GM20000 (cell line): ENCODE measurements at regions not wholly inside any gene's neighbourhood (a gene's known extent, or its start where the extent isn't known, plus 50 kb on each side); places are given as distances from the start of the nearest gene placed in this dataset.

Source experiments
- DNase-seq: peaks from one replicate; pipeline ENCODE4 v3.0.0; 2012; ENCODE audit warnings: low spot score
- TF ChIP-seq, protein P1 (sequence below): IDR thresholded peaks from 2 replicates; pipeline ENCODE4 v1.5.1; 2012; ENCODE audit warnings: mild to moderate bottlenecking, control low read depth; ENCODE audit errors: extremely low read depth, missing control alignments

DNA sequence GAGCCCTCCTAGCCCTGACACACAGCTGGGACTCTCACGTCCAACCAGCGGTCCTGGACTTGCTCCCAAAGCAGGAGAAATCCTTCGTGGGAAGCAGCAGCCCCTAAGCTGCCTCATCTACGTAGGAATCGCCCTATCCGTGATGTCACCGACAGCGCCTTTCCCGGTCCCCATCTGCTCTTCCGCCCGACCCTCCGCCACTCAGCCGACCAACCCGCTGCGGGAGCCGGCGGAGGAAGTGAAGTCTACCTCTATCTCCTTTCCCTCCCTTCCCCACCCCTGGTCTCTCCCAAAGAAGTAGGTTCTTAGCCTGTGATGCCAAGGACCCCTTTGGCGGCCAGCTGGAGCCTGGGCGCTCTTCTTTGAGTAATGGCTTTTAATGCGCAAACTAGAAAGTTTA lies 272.1 kb downstream of the FAM72C start:
- TF ChIP-seq, protein P1, sequence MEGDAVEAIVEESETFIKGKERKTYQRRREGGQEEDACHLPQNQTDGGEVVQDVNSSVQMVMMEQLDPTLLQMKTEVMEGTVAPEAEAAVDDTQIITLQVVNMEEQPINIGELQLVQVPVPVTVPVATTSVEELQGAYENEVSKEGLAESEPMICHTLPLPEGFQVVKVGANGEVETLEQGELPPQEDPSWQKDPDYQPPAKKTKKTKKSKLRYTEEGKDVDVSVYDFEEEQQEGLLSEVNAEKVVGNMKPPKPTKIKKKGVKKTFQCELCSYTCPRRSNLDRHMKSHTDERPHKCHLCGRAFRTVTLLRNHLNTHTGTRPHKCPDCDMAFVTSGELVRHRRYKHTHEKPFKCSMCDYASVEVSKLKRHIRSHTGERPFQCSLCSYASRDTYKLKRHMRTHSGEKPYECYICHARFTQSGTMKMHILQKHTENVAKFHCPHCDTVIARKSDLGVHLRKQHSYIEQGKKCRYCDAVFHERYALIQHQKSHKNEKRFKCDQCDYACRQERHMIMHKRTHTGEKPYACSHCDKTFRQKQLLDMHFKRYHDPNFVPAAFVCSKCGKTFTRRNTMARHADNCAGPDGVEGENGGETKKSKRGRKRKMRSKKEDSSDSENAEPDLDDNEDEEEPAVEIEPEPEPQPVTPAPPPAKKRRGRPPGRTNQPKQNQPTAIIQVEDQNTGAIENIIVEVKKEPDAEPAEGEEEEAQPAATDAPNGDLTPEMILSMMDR = no peak
- DNase-seq = no peak

- TF ChIP-seq, protein P1 = no peak
- DNase-seq = no peak
Measured at GRCh38 chr1:143699115-143699514, 272.7 kb downstream of the FAM72C start.

- DNase-seq = no peak
- TF ChIP-seq, protein P1 = peak; percentile 24
Measured at GRCh38 chr1:143698016-143698415, 273.8 kb downstream of the FAM72C start.

DNA sequence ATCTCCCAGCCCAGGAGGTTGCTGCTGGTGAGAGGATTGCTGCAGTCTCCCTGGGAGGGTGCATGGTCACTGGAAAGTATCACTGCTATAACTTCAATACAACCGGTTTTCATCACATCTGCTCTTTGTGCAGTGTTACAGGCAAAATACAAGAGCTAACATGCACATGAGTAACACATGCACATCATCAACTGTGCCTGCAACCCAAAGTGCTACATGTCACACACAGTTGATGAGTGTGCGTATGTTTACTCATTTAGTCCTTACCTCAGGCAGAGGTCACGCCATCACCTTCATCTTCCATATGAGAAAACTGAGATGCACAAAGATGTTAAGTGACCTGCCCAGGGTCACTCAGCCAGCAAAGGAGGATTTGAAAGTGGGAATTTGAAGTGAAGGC lies 277.7 kb downstream of the FAM72C start:
- DNase-seq = no peak
- TF ChIP-seq, protein P1 = no peak

GRCh38 chr1:143691971-143692529 lies 279.7 kb downstream of the FAM72C start:
- DNase-seq = no peak
- TF ChIP-seq, protein P1 = no peak

DNA sequence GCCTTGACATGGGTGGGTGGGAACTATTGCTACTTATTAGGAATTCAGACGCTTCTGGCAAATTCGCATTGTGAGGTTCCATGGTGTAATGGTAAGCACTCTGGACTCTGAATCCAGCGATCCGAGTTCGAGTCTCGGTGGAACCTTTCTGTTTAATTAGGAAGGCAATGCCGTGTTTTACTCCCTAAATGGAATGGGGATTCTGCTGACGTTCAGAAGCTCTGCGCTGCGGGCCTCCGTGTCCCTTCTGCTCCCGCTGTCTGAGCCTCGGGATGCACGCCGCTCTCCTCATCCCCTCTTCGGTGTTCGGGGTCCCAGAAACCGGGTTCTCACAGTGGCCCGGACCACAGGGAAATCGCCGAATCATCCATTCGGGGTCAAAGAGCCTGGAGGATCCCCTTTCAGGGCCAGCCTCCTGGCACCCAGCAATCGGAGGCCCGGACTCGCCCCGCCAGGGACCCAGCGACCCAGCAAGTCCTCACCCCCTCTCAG lies 280.3 kb downstream of the FAM72C start:
- TF ChIP-seq, protein P1 = no peak
- no peak for DNase-seq

DNA sequence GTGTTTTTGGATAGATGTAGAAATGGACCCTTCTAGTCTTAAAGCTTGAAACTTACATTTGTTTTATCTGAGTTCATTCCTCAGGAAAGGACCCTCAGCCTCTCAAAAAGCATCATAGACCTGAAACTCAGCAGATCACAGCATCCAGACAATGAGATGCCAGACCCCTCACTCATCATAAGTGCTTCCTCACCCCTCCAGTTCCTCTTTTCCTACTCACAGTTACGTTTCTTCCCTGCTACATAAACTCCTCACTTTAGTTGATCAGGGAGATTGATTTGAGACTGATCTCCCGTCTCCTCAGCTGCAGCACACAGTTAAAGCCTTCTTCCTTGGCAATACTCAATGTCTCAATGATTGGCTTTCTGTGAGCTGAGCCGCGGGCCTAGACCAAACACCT lies 282.0 kb downstream of the FAM72C start:
- TF ChIP-seq, protein P1 = no peak

More for the DNA sequence above, 282.0 kb downstream of the FAM72C start:
- DNase-seq = no peak
